PC-9 (cell line): ENCODE measurements at regions not wholly inside any gene's neighbourhood (a gene's known extent, or its start where the extent isn't known, plus 50 kb on each side); places are given as distances from the start of the nearest gene placed in this dataset.

Experiments used
- BruUV-seq: library from RNA; stranded (reverse); fragments of 400-500 nt; replicated peaks from 2 replicates; lab custom pipeline; 2021; lab: Mats Ljungman, UMichigan
- CTCF ChIA-PET: fragments of 300-600 bp; sonication (Branson Sonifier 250); formaldehyde crosslinking; loops from one replicate; lab custom pipeline; 2022; ENCODE audit warnings: antibody characterized with exemption; lab: Charles Lee
- POLR2A ChIA-PET: fragments of 300-600 bp; sonication (Branson Sonifier 250); formaldehyde crosslinking; loops from one replicate; lab custom pipeline; 2022; ENCODE audit warnings: antibody characterized with exemption; ENCODE audit not compliant: unreplicated experiment; lab: Charles Lee
- DNase-seq, 2 experiments: peaks; one replicate each; pipeline versions ENCODE4 v3.0.0 to v3.0.0-alpha.2; 2015 to 2022; ENCODE audit warnings: mixed read lengths in 1 of 2
- H2AFZ ChIP-seq: fragments of 200-600 bp; sonication (generic); 2 replicates; pipeline ENCODE4 v1.8.1; 2017; ENCODE audit warnings: antibody characterized with exemption
- H3F3A ChIP-seq: fragments of 200-600 bp; sonication (generic); 2 replicates; pipeline ENCODE4 v1.8.1; 2017; ENCODE audit warnings: antibody characterized with exemption, mild to moderate bottlenecking, low read depth; ENCODE audit not compliant: insufficient read depth
- H3K27ac ChIP-seq: fragments of 200-600 bp; sonication (generic); 2 replicates; pipeline ENCODE4 v1.6.1; 2016; ENCODE audit warnings: mixed run types
- H3K27me3 ChIP-seq: fragments of 200-600 bp; sonication (generic); 2 replicates; pipeline ENCODE4 v1.6.1; 2016; ENCODE audit warnings: low read depth, mixed run types; ENCODE audit not compliant: insufficient read depth
- H3K36me3 ChIP-seq: fragments of 200-600 bp; sonication (generic); 2 replicates; pipeline ENCODE4 v1.6.1; 2016; ENCODE audit warnings: low read depth, mixed run types
- H3K4me1 ChIP-seq: fragments of 200-600 bp; sonication (generic); replicated peaks from 2 replicates; pipeline ENCODE4 v1.6.1; 2016; ENCODE audit warnings: mixed run types; ENCODE audit not compliant: insufficient read depth
- H3K4me2 ChIP-seq: fragments of 200-600 bp; sonication (generic); 2 replicates; pipeline ENCODE4 v1.6.1; 2017; ENCODE audit warnings: mixed run types
- H3K4me3 ChIP-seq: fragments of 200-600 bp; sonication (generic); 2 replicates; pipeline ENCODE4 v1.6.1; 2016; ENCODE audit warnings: mixed run types
- H3K79me2 ChIP-seq: fragments of 200-600 bp; sonication (generic); 2 replicates; pipeline ENCODE4 v1.6.1; 2017; ENCODE audit warnings: low read depth, mixed run types
- H3K9me2 ChIP-seq: fragments of 200-600 bp; sonication (generic); 2 replicates; pipeline ENCODE4 v1.8.1; 2017; ENCODE audit warnings: mild to moderate bottlenecking; ENCODE audit not compliant: insufficient read depth
- H3K9me3 ChIP-seq: fragments of 200-600 bp; sonication (generic); 2 replicates; pipeline ENCODE4 v1.8.1; 2016; ENCODE audit warnings: low read depth; ENCODE audit not compliant: insufficient read depth
- H4K20me1 ChIP-seq: fragments of 200-600 bp; sonication (generic); 2 replicates; pipeline ENCODE4 v1.8.1; 2017; ENCODE audit not compliant: insufficient read depth
- CTCF ChIP-seq: fragments of 200-600 bp; sonication (generic); conservative IDR thresholded peaks from 2 replicates; pipeline ENCODE4 v1.6.1; 2017; ENCODE audit warnings: mixed run types, antibody characterized with exemption, mild to moderate bottlenecking, moderate library complexity
- EZH2 ChIP-seq: fragments of 200-600 bp; sonication (generic); IDR thresholded peaks from 2 replicates; pipeline ENCODE4 v1.8.0; 2017; ENCODE audit warnings: antibody characterized with exemption, low read depth
- intact Hi-C: fragments of 100-400 bp; cut with micrococcal nuclease; formaldehyde crosslinking; loops from one replicate; pipeline ENCODE4 v1.10.0; 2022; ENCODE audit not compliant: unreplicated experiment

- no peak overlapping the region for H3K4me3 ChIP-seq
- BruUV-seq, result no TSS peak
- POLR2A ChIA-PET, result no interaction called here
Measured at GRCh38 chr7:50190776-50191175, 97.7 kb upstream of the ZPBP start.

DNA sequence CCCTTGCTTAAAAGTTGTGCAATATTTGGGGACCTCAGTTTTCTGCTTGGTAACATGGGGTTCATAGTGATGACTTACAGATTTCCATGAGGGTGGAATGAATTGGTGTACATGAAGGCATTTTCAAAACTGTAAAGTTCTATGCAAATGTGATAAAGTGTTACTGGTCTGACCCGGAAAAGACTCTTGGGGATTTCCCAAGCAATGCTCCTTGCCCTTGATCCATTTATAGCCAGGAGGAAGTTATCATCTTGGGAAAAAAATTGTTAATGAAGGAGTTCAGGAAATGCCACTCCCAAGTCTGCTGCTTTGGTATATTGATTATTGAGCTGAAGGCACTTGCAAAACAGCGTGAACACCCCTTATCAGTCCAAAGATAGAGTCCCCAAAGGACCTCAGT, 96.3 kb upstream of the ZPBP start:
- no peak overlapping the region for H3K4me2 ChIP-seq
- H3K9me3 ChIP-seq, result no peaks in the 10 kb centered on the region
- H3F3A ChIP-seq, result no peaks in the 10 kb centered on the region
- no TSS peak for BruUV-seq
- no peak overlapping the region for H3K4me3 ChIP-seq
- POLR2A ChIA-PET, result no interaction called here
- H2AFZ ChIP-seq, result no peak overlapping the region
- no peak for TF ChIP-seq CTCF
- no peak for TF ChIP-seq EZH2
- H3K79me2 ChIP-seq, result no peaks in the 10 kb centered on the region
- no peaks in the 10 kb centered on the region for H4K20me1 ChIP-seq
- H3K4me1 ChIP-seq, result no peaks in the 10 kb centered on the region
- no peaks in the 10 kb centered on the region for H3K36me3 ChIP-seq
- CTCF ChIA-PET, result no interaction called here
- H3K27ac ChIP-seq, result no peak overlapping the region
- H3K27me3 ChIP-seq, result peaks cover 88% of the 10 kb centered on the region
- H3K9me2 ChIP-seq, result no peaks in the 10 kb centered on the region
- no peak for DNase-seq
- intact Hi-C loops, result no loop called here

More at GRCh38 chr7:50190776-50191175, 97.7 kb upstream of the ZPBP start:
- H3K36me3 ChIP-seq, result no peaks in the 10 kb centered on the region
- no peak overlapping the region for H3K4me2 ChIP-seq
- no peak for TF ChIP-seq CTCF
- TF ChIP-seq EZH2, result no peak
- no peak overlapping the region for H2AFZ ChIP-seq
- no peaks in the 10 kb centered on the region for H3F3A ChIP-seq
- CTCF ChIA-PET, result no interaction called here
- no peaks in the 10 kb centered on the region for H3K9me3 ChIP-seq
- DNase-seq, result no peak
- H4K20me1 ChIP-seq, result no peaks in the 10 kb centered on the region
- no peaks in the 10 kb centered on the region for H3K4me1 ChIP-seq
- H3K27ac ChIP-seq, result no peak overlapping the region
- intact Hi-C loops, result no loop called here
- no peaks in the 10 kb centered on the region for H3K79me2 ChIP-seq
- peaks cover 89% of the 10 kb centered on the region for H3K27me3 ChIP-seq
- H3K9me2 ChIP-seq, result no peaks in the 10 kb centered on the region

- intact Hi-C loops, result no loop called here
- Histone ChIP-seq H2AFZ (no peak overlapping the region), H3K4me3 (no peak overlapping the region), H4K20me1 (no peaks in the 10 kb centered on the region), H3F3A (no peaks in the 10 kb centered on the region), H3K79me2 (no peaks in the 10 kb centered on the region), H3K9me3 (no peaks in the 10 kb centered on the region), H3K27ac (no peak overlapping the region), H3K36me3 (no peaks in the 10 kb centered on the region), H3K9me2 (no peaks in the 10 kb centered on the region), H3K27me3 (peaks cover 82% of the 10 kb centered on the region), H3K4me1 (no peaks in the 10 kb centered on the region), H3K4me2 (no peak overlapping the region)
- no peak for TF ChIP-seq EZH2
- TF ChIP-seq CTCF, result no peak
- CTCF ChIA-PET, result no interaction called here
- DNase-seq, result no peak
- BruUV-seq, result no TSS peak
- POLR2A ChIA-PET, result no interaction called here
Measured at GRCh38 chr7:50185951-50186682, 93.1 kb upstream of the ZPBP start.
